ENCODE measurements at regions not wholly inside any gene's neighbourhood (a gene's known extent, or its start where the extent isn't known, plus 50 kb on each side); places are given as distances from the start of the nearest gene placed in this dataset.

GRCh38 chr22:44605486-44605885 lies 96.5 kb upstream of the PRR5 start:
- TF ChIP-seq, protein P1, sequence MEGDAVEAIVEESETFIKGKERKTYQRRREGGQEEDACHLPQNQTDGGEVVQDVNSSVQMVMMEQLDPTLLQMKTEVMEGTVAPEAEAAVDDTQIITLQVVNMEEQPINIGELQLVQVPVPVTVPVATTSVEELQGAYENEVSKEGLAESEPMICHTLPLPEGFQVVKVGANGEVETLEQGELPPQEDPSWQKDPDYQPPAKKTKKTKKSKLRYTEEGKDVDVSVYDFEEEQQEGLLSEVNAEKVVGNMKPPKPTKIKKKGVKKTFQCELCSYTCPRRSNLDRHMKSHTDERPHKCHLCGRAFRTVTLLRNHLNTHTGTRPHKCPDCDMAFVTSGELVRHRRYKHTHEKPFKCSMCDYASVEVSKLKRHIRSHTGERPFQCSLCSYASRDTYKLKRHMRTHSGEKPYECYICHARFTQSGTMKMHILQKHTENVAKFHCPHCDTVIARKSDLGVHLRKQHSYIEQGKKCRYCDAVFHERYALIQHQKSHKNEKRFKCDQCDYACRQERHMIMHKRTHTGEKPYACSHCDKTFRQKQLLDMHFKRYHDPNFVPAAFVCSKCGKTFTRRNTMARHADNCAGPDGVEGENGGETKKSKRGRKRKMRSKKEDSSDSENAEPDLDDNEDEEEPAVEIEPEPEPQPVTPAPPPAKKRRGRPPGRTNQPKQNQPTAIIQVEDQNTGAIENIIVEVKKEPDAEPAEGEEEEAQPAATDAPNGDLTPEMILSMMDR (IDR thresholded peaks at IDR 0.05; ENCODE audit: low read depth, low read length, missing control alignments): no peak
- in situ Hi-C loops (cut with HindIII; ENCODE audit: low sequenced_read_pairs): loop anchor here (5.0 kb wide), 1 partner anchor 62 kb away; no protein-coding TSS in a partner anchor
- H3K4me3 ChIP-seq (ENCODE audit: low read depth, low read length): no peak overlapping the region
- no peak for DNase-seq (ENCODE audit: low read depth)

- H3K4me3 ChIP-seq (ENCODE audit: low read depth, low read length): no peak overlapping the region
- in situ Hi-C loops (cut with HindIII; ENCODE audit: low sequenced_read_pairs): loop anchor here (5.0 kb wide), 1 partner anchor 62 kb away; no protein-coding TSS in a partner anchor
- TF ChIP-seq, protein P1 (IDR thresholded peaks at IDR 0.05; ENCODE audit: low read depth, low read length, missing control alignments): no peak
These were observed 97.0 kb upstream of the PRR5 start for GRCh38 chr22:44604991-44605390.

GRCh38 chr22:44604455-44604854 lies 97.5 kb upstream of the PRR5 start:
- DNase-seq (ENCODE audit: low read depth): no peak
- H3K4me3 ChIP-seq (ENCODE audit: low read depth, low read length): no peak overlapping the region
- in situ Hi-C loops (cut with HindIII; ENCODE audit: low sequenced_read_pairs): no loop called here
- TF ChIP-seq, protein P1 (IDR thresholded peaks at IDR 0.05; ENCODE audit: low read depth, low read length, missing control alignments): no peak

More at GRCh38 chr22:44604991-44605390, 97.0 kb upstream of the PRR5 start:
- DNase-seq (ENCODE audit: low read depth): no peak

GRCh38 chr22:44603767-44604166 lies 98.2 kb upstream of the PRR5 start:
- no peak for DNase-seq (ENCODE audit: low read depth)
- TF ChIP-seq, protein P1 (IDR thresholded peaks at IDR 0.05; ENCODE audit: low read depth, low read length, missing control alignments): no peak
- in situ Hi-C loops (cut with HindIII; ENCODE audit: low sequenced_read_pairs): no loop called here
- no peak overlapping the region for H3K4me3 ChIP-seq (ENCODE audit: low read depth, low read length)

- no peak overlapping the region for H3K4me3 ChIP-seq (ENCODE audit: low read depth, low read length)
- TF ChIP-seq, protein P1 (IDR thresholded peaks at IDR 0.05; ENCODE audit: low read depth, low read length, missing control alignments): no peak
- in situ Hi-C loops (cut with HindIII; ENCODE audit: low sequenced_read_pairs): no loop called here
- no peak for DNase-seq (ENCODE audit: low read depth)
These were observed 100.3 kb upstream of the PRR5 start for GRCh38 chr22:44601725-44602124.

DNA sequence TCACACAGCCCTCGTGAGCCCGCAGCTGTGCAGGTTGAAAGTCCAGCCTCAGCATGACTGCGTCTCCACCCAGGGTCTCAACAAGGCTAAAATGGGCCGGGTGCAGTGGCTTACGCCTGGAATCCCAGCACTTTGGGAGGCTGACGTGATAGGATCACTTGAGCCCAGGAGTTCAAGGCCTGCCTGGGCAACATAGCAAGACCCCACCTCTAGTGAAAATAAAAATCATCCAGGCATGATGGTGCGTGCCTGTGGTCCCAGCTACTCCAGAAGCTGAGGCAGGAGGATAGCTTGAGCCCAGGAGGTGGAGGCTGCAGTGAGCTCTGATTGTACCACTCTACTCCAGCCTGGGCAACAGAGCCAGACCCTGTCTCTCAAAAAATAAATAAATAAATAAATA lies 100.8 kb upstream of the PRR5 start:
- DNase-seq (ENCODE audit: low read depth): no peak
- in situ Hi-C loops (cut with HindIII; ENCODE audit: low sequenced_read_pairs): no loop called here
- H3K4me3 ChIP-seq (ENCODE audit: low read depth, low read length): no peak overlapping the region
- TF ChIP-seq, protein P1 (IDR thresholded peaks at IDR 0.05; ENCODE audit: low read depth, low read length, missing control alignments): no peak
